Ascending aorta (tissue), 2 donors: ENCODE measurements at regions not wholly inside any gene's neighbourhood (a gene's known extent, or its start where the extent isn't known, plus 50 kb on each side); places are given as distances from the start of the nearest gene placed in this dataset.

Source experiments
- DNase-seq, 2 donors: peaks; one replicate each; pipeline ENCODE4 v3.0.0-alpha.2; 2019; ENCODE audit warnings: low spot score in 2 of 2
- H3K27ac ChIP-seq, 2 donors: fragments of 200-600 bp; sonication (generic); one replicate each; pipeline ENCODE4 v1.5.1; 2016 to 2017; ENCODE audit warnings: mild to moderate bottlenecking in 1 of 2
- H3K27me3 ChIP-seq: fragments of 200-600 bp; sonication (generic); one replicate; pipeline ENCODE4 v1.5.1; 2017
- H3K36me3 ChIP-seq, 2 donors: fragments of 200-600 bp; sonication (generic); one replicate each; pipeline ENCODE4 v1.5.1; 2016
- H3K4me1 ChIP-seq, 2 donors: fragments of 200-600 bp; sonication (generic); one replicate each; pipeline ENCODE4 v1.5.1; 2016 to 2017; ENCODE audit warnings: mild to moderate bottlenecking in 1 of 2
- H3K4me3 ChIP-seq, 2 donors: fragments of 200-600 bp; sonication (generic); one replicate each; pipeline ENCODE4 v1.5.1; 2016 to 2017; ENCODE audit warnings: mild to moderate bottlenecking in 1 of 2
- H3K9me3 ChIP-seq, 2 donors: fragments of 200-600 bp; sonication (generic); one replicate each; pipeline ENCODE4 v1.5.1; 2016
- CTCF ChIP-seq, 3 experiments: fragments of 200-600 bp in 2 of 3; fragments of 450-650 bp in 1 of 3; sonication (generic) in 2 of 3; IDR thresholded peaks; one replicate each; pipeline ENCODE4 v1.5.1; 2016 to 2019; ENCODE audit warnings: antibody characterized with exemption in 3 of 3, mild to moderate bottlenecking in 1 of 3, moderate library complexity in 1 of 3
- intact Hi-C: fragments of 100-400 bp; cut with DNase I; formaldehyde crosslinking; loops from one replicate; pipeline ENCODE4 v1.15.1; 2023

GRCh38 chr9:33682551-33682950 lies 112.8 kb upstream of the PRSS3 start:
- no peaks in the 10 kb centered on the region for H3K27me3 ChIP-seq
- no peak overlapping the region for H3K27ac ChIP-seq

GRCh38 chr9:33684831-33685230 lies 110.5 kb upstream of the PRSS3 start:
- H3K27ac ChIP-seq = no peak overlapping the region
- intact Hi-C loops = no loop called here
- H3K9me3 ChIP-seq = no peaks in the 10 kb centered on the region
- TF ChIP-seq CTCF (IDR thresholded peaks at IDR 0.05) = no peak
- no peaks in the 10 kb centered on the region for H3K4me1 ChIP-seq
- H3K27me3 ChIP-seq = no peaks in the 10 kb centered on the region
- no peaks in the 10 kb centered on the region for H3K36me3 ChIP-seq
- no peak for DNase-seq
- no peak overlapping the region for H3K4me3 ChIP-seq

More at GRCh38 chr9:33682551-33682950, 112.8 kb upstream of the PRSS3 start:
- H3K9me3 ChIP-seq = peaks cover 0 to 1% of the 10 kb centered on the region in 2 donors
- no peak overlapping the region for H3K4me3 ChIP-seq
- DNase-seq = no peak
- TF ChIP-seq CTCF (IDR thresholded peaks at IDR 0.05) = no peak
- H3K36me3 ChIP-seq = no peaks in the 10 kb centered on the region
- intact Hi-C loops = no loop called here
- H3K4me1 ChIP-seq = no peaks in the 10 kb centered on the region

- Histone ChIP-seq H3K9me3 (no peaks in the 10 kb centered on the region), H3K4me1 (no peaks in the 10 kb centered on the region), H3K36me3 (no peaks in the 10 kb centered on the region), H3K4me3 (no peak overlapping the region), H3K27ac (no peak overlapping the region), H3K27me3 (no peaks in the 10 kb centered on the region)
- no peak for DNase-seq
- intact Hi-C loops = no loop called here
- no peak for TF ChIP-seq CTCF (IDR thresholded peaks at IDR 0.05)
Observed at GRCh38 chr9:33686942-33687341, 108.4 kb upstream of the PRSS3 start.

GRCh38 chr9:33687779-33688178 lies 107.6 kb upstream of the PRSS3 start:
- no peak overlapping the region for H3K4me3 ChIP-seq
- no peak for TF ChIP-seq CTCF (IDR thresholded peaks at IDR 0.05)
- H3K27me3 ChIP-seq = no peaks in the 10 kb centered on the region
- intact Hi-C loops = no loop called here
- H3K27ac ChIP-seq = no peak overlapping the region
- H3K9me3 ChIP-seq = no peaks in the 10 kb centered on the region
- no peaks in the 10 kb centered on the region for H3K36me3 ChIP-seq
- no peak for DNase-seq
- H3K4me1 ChIP-seq = no peaks in the 10 kb centered on the region

- H3K4me1 ChIP-seq = no peaks in the 10 kb centered on the region
- DNase-seq = no peak
- TF ChIP-seq CTCF (IDR thresholded peaks at IDR 0.05) = no peak
- H3K27ac ChIP-seq = no peak overlapping the region
- H3K27me3 ChIP-seq = no peaks in the 10 kb centered on the region
- H3K36me3 ChIP-seq = no peaks in the 10 kb centered on the region
- no peak overlapping the region for H3K4me3 ChIP-seq
- intact Hi-C loops = no loop called here
- H3K9me3 ChIP-seq = no peaks in the 10 kb centered on the region
Observed at GRCh38 chr9:33690143-33690933, 105.0 kb upstream of the PRSS3 start.
